HEK293T (cell line): ENCODE measurements at regions not wholly inside any gene's neighbourhood (a gene's known extent, or its start where the extent isn't known, plus 50 kb on each side); places are given as distances from the start of the nearest gene placed in this dataset.

Experiments used
- CTCF ChIA-PET: fragments of 350-600 bp; formaldehyde crosslinking; extraction: SDS; loops from one replicate; lab custom pipeline; 2021; ENCODE audit warnings: antibody characterized with exemption, inconsistent platforms; lab: Yijun Ruan, JAX
- POLR2A ChIA-PET: fragments of 350-600 bp; formaldehyde crosslinking; extraction: SDS; loops from one replicate; lab custom pipeline; 2020; ENCODE audit warnings: antibody characterized with exemption, inconsistent platforms; lab: Yijun Ruan, JAX
- DNase-seq: peaks from one replicate; pipeline ENCODE4 v3.0.0; 2012; ENCODE audit warnings: mixed read lengths; ENCODE audit errors: extremely low spot score
- ARNT ChIP-seq: fragments of 450-650 bp; IDR thresholded peaks from 2 replicates; pipeline ENCODE4 v1.6.1; 2017; ENCODE audit warnings: mild to moderate bottlenecking
- BHLHE40 ChIP-seq: fragments of 450-650 bp; IDR thresholded peaks from 2 replicates; pipeline ENCODE4 v1.6.1; 2016; ENCODE audit warnings: mild to moderate bottlenecking, moderate library complexity, borderline replicate concordance
- CTBP1 ChIP-seq: fragments of 450-650 bp; IDR thresholded peaks from 2 replicates; pipeline ENCODE4 v1.6.1; 2016; ENCODE audit warnings: borderline replicate concordance
- ELF4 ChIP-seq: fragments of 450-650 bp; IDR thresholded peaks from 2 replicates; pipeline ENCODE4 v1.6.1; 2017; ENCODE audit warnings: antibody characterized with exemption
- FOXA1 ChIP-seq: fragments of 450-650 bp; IDR thresholded peaks from 2 replicates; pipeline ENCODE4 v1.6.1; 2016; ENCODE audit warnings: mild to moderate bottlenecking
- FOXK2 ChIP-seq: fragments of 450-650 bp; IDR thresholded peaks from 2 replicates; pipeline ENCODE4 v1.6.1; 2016; ENCODE audit warnings: mild to moderate bottlenecking
- FOXM1 ChIP-seq: fragments of 450-650 bp; IDR thresholded peaks from 2 replicates; pipeline ENCODE4 v1.6.1; 2017; ENCODE audit warnings: mild to moderate bottlenecking, borderline replicate concordance
- HDGF ChIP-seq: fragments of 450-650 bp; IDR thresholded peaks from 2 replicates; pipeline ENCODE4 v1.6.1; 2017; ENCODE audit warnings: antibody characterized with exemption, borderline replicate concordance
- L3MBTL2 ChIP-seq: fragments of 450-650 bp; conservative IDR thresholded peaks from 2 replicates; pipeline ENCODE4 v1.6.1; 2016; ENCODE audit warnings: mild to moderate bottlenecking
- LEF1 ChIP-seq: fragments of 450-650 bp; IDR thresholded peaks from 2 replicates; pipeline ENCODE4 v1.6.1; 2017; ENCODE audit warnings: mild to moderate bottlenecking, borderline replicate concordance
- NFRKB ChIP-seq: fragments of 450-650 bp; IDR thresholded peaks from 2 replicates; pipeline ENCODE4 v1.6.1; 2016; ENCODE audit warnings: mild to moderate bottlenecking, moderate library complexity
- PKNOX1 ChIP-seq: fragments of 450-650 bp; IDR thresholded peaks from 2 replicates; pipeline ENCODE4 v1.6.1; 2016
- SP1 ChIP-seq: fragments of 450-650 bp; IDR thresholded peaks from 2 replicates; pipeline ENCODE4 v1.6.1; 2017
- SUZ12 ChIP-seq: fragments of 450-650 bp; IDR thresholded peaks from 2 replicates; pipeline ENCODE4 v1.6.1; 2016; ENCODE audit warnings: mild to moderate bottlenecking
- TARDBP ChIP-seq: fragments of 450-650 bp; IDR thresholded peaks from 2 replicates; pipeline ENCODE4 v1.6.1; 2016
- ZNF384 ChIP-seq: fragments of 450-650 bp; IDR thresholded peaks from 2 replicates; pipeline ENCODE4 v1.6.1; 2016

GRCh38 chr15:93553167-93553935 is 464.3 kb upstream of the RGMA start:
- POLR2A ChIA-PET, result no interaction called here
- CTCF ChIA-PET, result no interaction called here
- DNase-seq, result no peak
- no peak for TF ChIP-seq HDGF
- no peak for TF ChIP-seq SUZ12

- no peak for DNase-seq
- no peak for TF ChIP-seq FOXM1
- no peak for TF ChIP-seq PKNOX1
- no peak for TF ChIP-seq NFRKB
- no peak for TF ChIP-seq CTBP1
- no peak for TF ChIP-seq HDGF
- TF ChIP-seq TARDBP, result no peak
- TF ChIP-seq ARNT, result no peak
- TF ChIP-seq ELF4, result no peak
- TF ChIP-seq FOXA1, result no peak
- ChIA-PET CTCF (no interaction called here), POLR2A (no interaction called here)
Measured at GRCh38 chr15:93543093-93543492, 454.1 kb upstream of the RGMA start.

GRCh38 chr15:93527374-93528050 is 438.5 kb upstream of the RGMA start:
- DNase-seq, result no peak
- TF ChIP-seq HDGF (no peak), LEF1 (no peak), BHLHE40 (no peak), PKNOX1 (no peak), SUZ12 (no peak), FOXK2 (no peak), L3MBTL2 (no peak), SP1 (no peak), CTBP1 (no peak), NFRKB (no peak), ELF4 (no peak), TARDBP (no peak), ZNF384 (no peak), FOXM1 (no peak), ARNT (no peak), FOXA1 (no peak)
- ChIA-PET POLR2A (no interaction called here), CTCF (no interaction called here)

GRCh38 chr15:93524432-93524831 is 435.4 kb upstream of the RGMA start:
- ChIA-PET POLR2A (no interaction called here), CTCF (no interaction called here)
- no peak for TF ChIP-seq CTBP1
- TF ChIP-seq SUZ12, result no peak
- TF ChIP-seq FOXM1, result no peak
- TF ChIP-seq LEF1, result no peak
- TF ChIP-seq NFRKB, result no peak
- TF ChIP-seq BHLHE40, result no peak
- no peak for TF ChIP-seq ZNF384
- TF ChIP-seq TARDBP, result no peak
- no peak for TF ChIP-seq FOXA1
- TF ChIP-seq FOXK2, result no peak
- no peak for TF ChIP-seq L3MBTL2
- TF ChIP-seq ARNT, result no peak
- TF ChIP-seq HDGF, result no peak
- no peak for DNase-seq

GRCh38 chr15:93523481-93523880 is 434.5 kb upstream of the RGMA start:
- POLR2A ChIA-PET, result no interaction called here
- CTCF ChIA-PET, result no interaction called here
- no peak for TF ChIP-seq CTBP1
- no peak for TF ChIP-seq ZNF384
- TF ChIP-seq SP1, result no peak
- TF ChIP-seq PKNOX1, result no peak
- TF ChIP-seq TARDBP, result no peak
- no peak for TF ChIP-seq ARNT
- TF ChIP-seq HDGF, result no peak
- no peak for TF ChIP-seq SUZ12
- no peak for TF ChIP-seq FOXM1
- TF ChIP-seq NFRKB, result no peak
- no peak for DNase-seq

GRCh38 chr15:93520206-93520605 is 431.2 kb upstream of the RGMA start:
- CTCF ChIA-PET, result no interaction called here
- no peak for DNase-seq
- no peak for TF ChIP-seq ARNT
- no peak for TF ChIP-seq LEF1
- TF ChIP-seq SP1, result no peak
- TF ChIP-seq ELF4, result no peak
- TF ChIP-seq SUZ12, result no peak
- TF ChIP-seq HDGF, result no peak
- TF ChIP-seq L3MBTL2, result no peak
- no peak for TF ChIP-seq BHLHE40
- TF ChIP-seq TARDBP, result no peak
- TF ChIP-seq FOXK2, result no peak
- no peak for TF ChIP-seq PKNOX1
- no peak for TF ChIP-seq ZNF384
- POLR2A ChIA-PET, result no interaction called here
